Panc1 (cell line): ENCODE measurements at regions not wholly inside any gene's neighbourhood (a gene's known extent, or its start where the extent isn't known, plus 50 kb on each side); places are given as distances from the start of the nearest gene placed in this dataset.

Experiments
- POLR2AphosphoS5 ChIP-seq: IDR thresholded peaks from 2 replicates; pipeline ENCODE4 v1.6.1; 2012; ENCODE audit warnings: mild to moderate bottlenecking, low read depth, low read length, moderate library complexity
- REST ChIP-seq, 2 experiments: IDR thresholded peaks; 2 replicates each; pipeline ENCODE4 v1.6.1; 2011 to 2012; ENCODE audit warnings: low read depth in 2 of 2, control low read depth in 1 of 2, low read length in 1 of 2, mild to moderate bottlenecking in 1 of 2, moderate library complexity in 1 of 2; ENCODE audit not compliant: insufficient read depth in 1 of 2
- SIN3A ChIP-seq: IDR thresholded peaks from 2 replicates; pipeline ENCODE4 v1.6.1; 2012; ENCODE audit warnings: low read depth, mild to moderate bottlenecking, low read length, moderate library complexity, borderline replicate concordance; ENCODE audit not compliant: insufficient read depth
- TCF7L2 ChIP-seq: IDR thresholded peaks from 2 replicates; pipeline ENCODE4 v1.6.1; 2011; ENCODE audit warnings: mild to moderate bottlenecking, low read depth, low read length, inconsistent platforms
- TF ChIP-seq, protein P1 (sequence below): fragments of 450-650 bp; IDR thresholded peaks from 2 replicates; pipeline ENCODE4 v1.5.1; 2017; ENCODE audit warnings: mild to moderate bottlenecking

DNA sequence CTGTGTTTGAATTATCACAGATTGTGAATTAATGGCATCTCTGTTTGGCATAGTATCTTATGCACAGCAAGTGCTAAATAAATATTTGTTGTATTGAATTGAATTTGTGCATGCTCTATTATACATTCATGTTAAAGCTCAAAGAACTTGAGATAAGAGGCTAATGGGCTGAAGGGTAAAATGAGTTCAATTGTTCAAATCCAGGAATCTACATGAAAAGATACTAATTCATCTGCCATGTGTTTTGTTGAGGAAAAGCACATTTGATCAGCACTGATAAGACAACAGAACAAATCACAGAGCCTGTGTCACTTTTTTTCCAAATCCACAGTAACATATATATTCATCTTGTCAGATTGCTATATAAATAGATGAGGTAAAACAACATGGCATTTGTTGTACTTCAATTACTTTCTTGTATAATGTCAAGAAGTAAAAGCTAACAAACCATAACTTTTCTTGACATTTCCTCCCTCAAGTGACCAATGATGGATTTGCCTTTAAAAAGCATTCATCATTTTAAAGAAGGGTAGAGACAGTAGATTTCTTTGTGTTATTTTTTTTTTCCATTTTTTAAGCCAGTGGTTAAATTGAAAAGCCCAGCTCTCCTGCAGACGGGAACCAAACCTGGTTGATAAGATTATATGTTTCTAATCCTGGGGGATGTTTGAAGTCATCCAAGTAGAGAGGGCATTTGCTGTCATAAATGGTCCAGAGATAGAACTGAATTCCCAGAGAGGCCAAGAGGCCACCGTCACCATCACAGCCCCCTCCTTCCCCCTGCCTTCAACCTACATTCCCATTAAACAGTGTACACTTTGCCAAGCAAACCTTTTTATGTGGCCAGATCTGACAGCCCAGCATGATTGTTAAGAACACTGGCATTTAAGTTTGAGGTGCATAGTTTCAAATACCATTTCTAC is 123.0 kb downstream of the CHD9NB start:
- TF ChIP-seq, protein P1, sequence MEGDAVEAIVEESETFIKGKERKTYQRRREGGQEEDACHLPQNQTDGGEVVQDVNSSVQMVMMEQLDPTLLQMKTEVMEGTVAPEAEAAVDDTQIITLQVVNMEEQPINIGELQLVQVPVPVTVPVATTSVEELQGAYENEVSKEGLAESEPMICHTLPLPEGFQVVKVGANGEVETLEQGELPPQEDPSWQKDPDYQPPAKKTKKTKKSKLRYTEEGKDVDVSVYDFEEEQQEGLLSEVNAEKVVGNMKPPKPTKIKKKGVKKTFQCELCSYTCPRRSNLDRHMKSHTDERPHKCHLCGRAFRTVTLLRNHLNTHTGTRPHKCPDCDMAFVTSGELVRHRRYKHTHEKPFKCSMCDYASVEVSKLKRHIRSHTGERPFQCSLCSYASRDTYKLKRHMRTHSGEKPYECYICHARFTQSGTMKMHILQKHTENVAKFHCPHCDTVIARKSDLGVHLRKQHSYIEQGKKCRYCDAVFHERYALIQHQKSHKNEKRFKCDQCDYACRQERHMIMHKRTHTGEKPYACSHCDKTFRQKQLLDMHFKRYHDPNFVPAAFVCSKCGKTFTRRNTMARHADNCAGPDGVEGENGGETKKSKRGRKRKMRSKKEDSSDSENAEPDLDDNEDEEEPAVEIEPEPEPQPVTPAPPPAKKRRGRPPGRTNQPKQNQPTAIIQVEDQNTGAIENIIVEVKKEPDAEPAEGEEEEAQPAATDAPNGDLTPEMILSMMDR = no peak
- TF ChIP-seq POLR2AphosphoS5 (no peak), TCF7L2 (no peak), REST (IDR thresholded peaks at IDR 0.05; ENCODE audit: insufficient read depth in 1 of 2, low read depth in 2 of 2, low read length in 1 of 2) (no peak), SIN3A (no peak)
